H1 (cell line): ENCODE measurements at regions not wholly inside any gene's neighbourhood (a gene's known extent, or its start where the extent isn't known, plus 50 kb on each side); places are given as distances from the start of the nearest gene placed in this dataset.

Experiments used
- CBX5 ChIP-seq: fragments of 300-800, 300-1000 bp; sonication (generic); IDR thresholded peaks from 2 replicates; pipeline ENCODE4 v1.7.1; 2016; ENCODE audit warnings: antibody characterized with exemption, low read length, low read depth
- EZH2 ChIP-seq: fragments of 200-600 bp; sonication (generic); IDR thresholded peaks from 2 replicates; pipeline ENCODE4 v1.7.1; 2012; ENCODE audit warnings: low read depth, mild to moderate bottlenecking, moderate library complexity, low read length, inconsistent platforms; ENCODE audit not compliant: severe bottlenecking
- MAFK ChIP-seq: IDR thresholded peaks from 2 replicates; pipeline ENCODE4 v1.6.1; 2012; ENCODE audit warnings: low read depth, mild to moderate bottlenecking, improper control_type of control experiment, low read length

DNA sequence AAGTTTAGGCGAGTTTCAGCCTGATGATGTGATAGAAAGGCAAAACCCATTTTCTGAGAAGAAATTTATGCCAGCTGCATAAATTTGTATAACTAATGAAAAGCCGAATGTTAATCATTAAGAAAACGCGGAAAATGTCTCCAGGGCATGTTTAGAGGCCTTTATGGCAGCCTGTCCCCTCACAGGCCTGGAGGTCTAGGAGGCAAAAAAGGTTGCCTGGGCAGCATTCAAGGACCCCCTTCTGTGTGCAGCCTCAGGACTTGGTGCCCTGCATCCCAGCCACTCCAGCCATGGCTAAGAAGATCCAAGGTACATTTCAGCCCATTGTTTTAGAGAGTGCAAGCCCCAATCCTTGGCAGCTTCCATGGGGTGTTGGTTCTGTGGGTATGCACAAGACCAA lies 614.2 kb downstream of the SLITRK5 start (continued):
- no peak for TF ChIP-seq EZH2
- no peak for TF ChIP-seq CBX5
- no peak for TF ChIP-seq MAFK
